GM21381 (cell line): ENCODE measurements at regions not wholly inside any gene's neighbourhood (a gene's known extent, or its start where the extent isn't known, plus 50 kb on each side); places are given as distances from the start of the nearest gene placed in this dataset.

Experiments
- ATAC-seq: cut with Tn5 transposase; IDR thresholded peaks from one replicate; pipeline ENCODE4 v1.9.1; 2021; ENCODE audit warnings: mild to moderate bottlenecking, moderate library complexity; ENCODE audit not compliant: unreplicated experiment

- ATAC-seq, result no peak
Observed at GRCh38 chr15:31455499-31455898, 128.9 kb downstream of the KLF13 start.

GRCh38 chr15:31456354-31457060 is 129.9 kb downstream of the KLF13 start:
- ATAC-seq, result no peak

GRCh38 chr15:31457161-31457560 is 130.5 kb downstream of the KLF13 start:
- no peak for ATAC-seq

GRCh38 chr15:31457631-31458526 is 131.2 kb downstream of the KLF13 start:
- ATAC-seq, result no peak

GRCh38 chr15:31458596-31459399 is 132.2 kb downstream of the KLF13 start:
- peak; percentile 88 for ATAC-seq

- no peak for ATAC-seq
Observed at GRCh38 chr15:31459400-31459748, 132.7 kb downstream of the KLF13 start.

- ATAC-seq, result no peak
Observed at GRCh38 chr15:31461375-31461774, 134.7 kb downstream of the KLF13 start.

GRCh38 chr15:31461911-31462480 is 135.4 kb downstream of the KLF13 start:
- no peak for ATAC-seq

GRCh38 chr15:31463521-31464102 is 137.0 kb downstream of the KLF13 start:
- ATAC-seq, result no peak

GRCh38 chr15:31464216-31465082 is 137.8 kb downstream of the KLF13 start:
- ATAC-seq, result no peak

- no peak for ATAC-seq
Observed at GRCh38 chr15:31465083-31465955, 138.7 kb downstream of the KLF13 start.

- ATAC-seq, result no peak
Observed at GRCh38 chr15:31467361-31467760, 140.7 kb downstream of the KLF13 start.

GRCh38 chr15:31468911-31469785 is 142.5 kb downstream of the KLF13 start:
- no peak for ATAC-seq

- ATAC-seq, result no peak
Observed at GRCh38 chr15:31469786-31470525, 143.3 kb downstream of the KLF13 start.

- no peak for ATAC-seq
Observed at GRCh38 chr15:31470756-31471155, 144.1 kb downstream of the KLF13 start.

GRCh38 chr15:31471731-31472430 is 145.2 kb downstream of the KLF13 start:
- ATAC-seq, result no peak
